Kidney tubule cell (primary cell): ENCODE measurements at regions not wholly inside any gene's neighbourhood (a gene's known extent, or its start where the extent isn't known, plus 50 kb on each side); places are given as distances from the start of the nearest gene placed in this dataset.
"Not testable (repeated sequence)": the region's sequence is repeated elsewhere in the genome, so short reads cannot be mapped to it uniquely, and the experiment has no call there.

Source experiments
- DNase-seq: peaks from one replicate; pipeline ENCODE4 v3.0.0-alpha.2; 2018; ENCODE audit warnings: low spot score

DNA sequence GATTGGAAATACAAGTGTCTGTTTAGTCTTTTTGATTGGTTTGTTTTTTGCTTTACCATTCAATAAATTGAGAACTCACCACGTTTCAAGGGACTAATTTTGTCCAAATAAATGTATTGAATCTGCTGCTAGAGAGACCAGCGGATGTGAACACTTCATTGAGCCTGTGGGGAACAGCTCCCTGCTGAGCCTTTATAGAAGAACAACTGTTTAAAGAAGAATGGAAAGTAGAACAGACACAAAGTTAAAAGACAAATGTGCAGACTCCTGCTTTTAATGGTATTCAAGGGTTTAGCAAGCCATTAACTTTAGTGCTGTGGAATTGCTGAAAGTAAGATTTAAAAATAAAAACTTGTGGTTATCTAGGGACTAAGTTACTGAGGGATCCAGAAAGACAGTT, 817.7 kb upstream of the B3GALT2 start:
- DNase-seq, result no peak

DNA sequence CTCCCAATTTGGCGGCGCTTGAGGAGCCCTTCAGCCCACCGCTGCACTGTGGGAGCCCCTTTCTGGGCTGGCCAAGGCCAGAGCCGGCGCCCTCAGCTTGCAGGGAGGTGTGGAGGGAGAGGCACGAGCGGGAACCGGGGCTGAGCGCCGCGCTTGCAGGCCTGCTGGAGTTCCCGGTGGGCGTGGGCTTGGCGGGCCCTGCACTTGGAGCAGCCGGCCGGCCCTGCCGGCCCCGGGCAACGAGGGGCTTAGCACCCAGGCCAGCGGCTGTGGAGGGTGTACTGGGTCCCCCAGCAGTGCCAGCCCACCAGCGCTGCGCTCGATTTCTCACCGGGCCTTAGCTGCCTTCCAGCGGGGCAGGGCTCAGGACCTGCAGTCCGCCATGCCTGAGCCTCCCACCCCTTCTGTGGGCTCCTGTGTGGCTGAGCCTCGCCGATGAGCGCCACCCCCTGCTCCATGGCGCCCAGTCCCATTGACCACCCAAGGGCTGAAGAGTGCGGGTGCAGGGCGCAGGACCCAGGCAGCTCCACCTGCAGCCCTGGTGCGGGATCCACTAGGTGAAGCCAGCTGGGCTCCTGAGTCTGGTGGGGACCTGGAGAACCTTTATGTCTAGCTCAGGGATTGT, 815.4 kb upstream of the B3GALT2 start:
- not testable (repeated sequence) for DNase-seq

DNA sequence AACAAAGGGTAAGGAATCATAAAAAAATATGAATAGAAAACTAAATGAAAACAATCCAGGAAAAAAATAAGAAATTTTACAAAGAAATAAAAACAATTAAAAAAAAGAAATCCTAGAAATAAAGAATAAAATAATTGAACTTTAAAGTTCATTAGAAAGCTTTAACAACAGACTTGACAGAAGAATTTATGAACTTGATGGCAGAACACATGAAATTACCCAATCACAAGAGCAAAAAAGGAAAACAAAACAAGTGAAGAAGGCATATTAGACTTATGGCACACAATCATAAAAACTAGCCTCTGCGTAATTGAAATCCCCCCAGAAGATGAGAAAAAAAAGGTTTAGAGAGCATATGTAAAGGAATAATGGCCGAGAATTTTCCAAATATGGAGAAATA, 802.5 kb upstream of the B3GALT2 start:
- no peak for DNase-seq

DNA sequence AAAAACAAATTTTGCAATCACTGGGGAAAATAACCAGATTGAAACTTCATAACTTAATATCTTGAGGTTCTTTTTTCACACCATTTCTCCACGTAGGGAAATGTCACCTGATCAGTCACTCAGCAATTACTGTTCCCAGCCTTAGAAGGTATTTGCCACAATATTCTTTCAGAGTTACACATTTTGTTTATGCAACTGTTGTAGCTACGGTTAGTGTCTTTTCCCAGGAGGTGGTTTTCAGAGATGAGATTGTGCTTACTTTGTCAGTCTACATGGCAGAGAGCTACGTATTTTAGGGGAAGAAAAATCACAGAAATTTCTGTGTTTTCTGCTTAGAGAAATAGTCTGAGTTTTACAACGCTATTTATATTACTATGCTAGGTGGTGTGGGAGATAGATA, 792.8 kb upstream of the B3GALT2 start:
- DNase-seq, result no peak

DNA sequence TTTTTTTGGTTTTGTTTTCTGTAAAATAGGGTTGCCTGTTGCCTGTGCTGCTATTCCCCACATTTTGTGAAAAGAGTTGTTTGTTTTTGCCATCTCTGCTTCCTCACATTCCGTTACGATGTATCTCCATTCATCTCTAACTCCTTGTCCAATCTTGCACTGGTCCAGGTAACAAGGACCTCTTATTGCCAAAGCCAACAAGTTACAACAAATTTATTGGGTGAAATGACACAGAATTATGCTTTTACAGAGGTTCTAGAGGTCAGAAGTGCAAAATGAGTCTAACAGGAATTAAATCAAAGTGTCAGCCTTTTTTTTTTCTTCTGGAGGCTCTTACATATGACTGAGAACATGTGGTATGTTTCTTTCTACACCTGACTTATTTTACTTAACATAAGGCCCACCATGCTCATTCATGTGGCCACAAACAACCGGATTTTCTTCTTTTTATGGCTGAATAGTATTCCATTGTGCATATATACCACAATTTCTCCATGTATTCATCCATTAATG, 787.9 kb upstream of the B3GALT2 start:
- DNase-seq, result no peak

DNA sequence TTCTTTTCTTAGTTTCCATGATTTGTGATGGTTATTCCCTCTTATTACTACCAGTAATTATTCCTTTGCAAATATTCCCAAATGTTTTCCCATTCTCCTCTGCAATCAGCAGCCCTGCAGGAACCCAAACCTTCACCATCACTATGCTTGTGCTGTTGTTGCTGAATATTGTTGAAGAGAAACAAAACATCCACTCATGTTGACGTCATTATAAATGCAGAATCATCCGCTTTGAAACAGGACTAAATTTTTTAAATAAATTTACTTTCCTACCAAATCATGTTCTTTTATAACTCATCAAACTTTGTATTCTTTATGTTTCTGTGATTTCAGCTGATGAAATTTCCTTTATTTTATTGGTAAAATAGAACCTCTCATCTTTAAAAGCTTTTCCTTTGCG, 787.0 kb upstream of the B3GALT2 start:
- DNase-seq, result no peak

DNA sequence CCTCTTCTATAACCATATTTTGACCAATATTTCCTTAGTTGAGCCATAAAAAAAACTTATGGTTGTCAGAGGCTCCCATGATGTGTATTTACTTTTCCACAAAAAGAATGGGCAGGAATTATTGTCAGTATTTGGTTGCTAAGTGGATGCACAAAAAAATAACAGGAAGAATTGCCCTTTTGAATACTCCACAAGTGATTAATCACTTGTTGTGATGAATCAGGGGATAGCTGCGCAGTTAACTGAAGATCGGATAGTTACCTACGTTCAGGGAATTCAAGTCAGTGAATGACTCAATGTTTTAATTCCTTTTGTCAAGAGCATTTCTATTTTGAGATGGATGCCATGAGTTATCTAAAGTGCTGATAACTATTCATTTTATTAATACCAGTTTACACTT, 785.2 kb upstream of the B3GALT2 start:
- peak; percentile 33 for DNase-seq

DNA sequence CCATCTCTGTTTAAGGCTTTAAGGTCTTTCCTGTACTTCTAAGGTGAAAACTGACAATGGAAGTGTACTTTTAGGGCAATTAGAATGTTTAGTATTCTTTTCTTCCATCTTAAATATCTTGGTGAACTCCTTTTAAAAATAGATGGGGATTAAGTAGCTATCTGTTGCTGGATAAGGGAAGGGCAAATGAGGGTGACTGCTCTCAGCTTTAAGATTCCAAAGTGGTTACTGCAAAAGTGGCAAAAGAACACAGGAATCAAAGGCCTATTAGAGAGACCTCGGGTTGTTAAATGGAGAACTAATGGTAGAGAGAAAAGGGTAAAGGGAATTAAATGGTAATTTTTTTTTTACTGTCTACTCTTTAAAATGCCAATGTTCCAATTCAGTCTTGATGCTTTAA, 774.1 kb upstream of the B3GALT2 start:
- no peak for DNase-seq

DNA sequence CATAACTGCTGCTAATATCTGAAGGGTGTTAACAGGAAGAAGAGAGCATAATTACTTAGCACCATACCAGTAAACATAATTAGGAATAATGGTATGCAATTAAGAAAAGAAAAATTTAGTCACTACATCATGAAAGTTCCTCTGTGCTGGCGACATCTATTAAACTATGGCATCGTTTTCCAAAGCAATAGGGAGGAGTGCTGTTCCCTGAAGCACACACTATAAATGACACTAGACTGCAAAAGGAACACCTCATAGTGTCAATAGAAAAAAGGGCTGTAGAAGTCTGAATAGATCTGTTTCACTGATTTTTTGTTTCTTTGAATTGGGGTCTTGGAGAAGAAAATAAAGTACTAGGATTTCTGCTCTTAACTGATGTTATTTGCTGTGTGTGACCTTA, 773.6 kb upstream of the B3GALT2 start:
- no peak for DNase-seq

DNA sequence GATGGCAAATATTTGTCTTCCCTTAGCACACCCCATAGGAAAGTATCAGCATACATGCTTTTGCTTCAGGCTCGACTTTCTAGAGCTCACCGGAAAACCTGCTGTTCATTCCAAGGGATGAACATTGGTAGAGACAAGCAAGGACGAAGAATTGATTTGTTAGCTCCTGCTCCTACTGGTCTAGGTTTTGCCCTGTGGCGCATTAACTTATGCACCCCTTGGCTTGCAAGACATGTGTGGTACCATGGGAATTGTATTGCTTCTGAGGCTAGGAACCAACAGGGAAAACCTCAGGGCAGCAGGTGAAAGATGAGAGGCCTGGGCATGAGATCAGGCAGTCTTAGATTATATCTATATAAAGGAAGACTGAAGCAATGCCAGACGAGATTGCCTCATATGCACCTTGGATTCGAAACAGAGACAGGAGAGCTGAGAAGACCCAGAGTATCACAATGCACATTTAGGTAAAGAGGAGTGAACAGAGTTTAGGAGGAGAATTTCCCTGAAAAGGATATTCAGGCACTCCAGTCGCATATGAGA, 771.2 kb upstream of the B3GALT2 start:
- DNase-seq, result no peak

DNA sequence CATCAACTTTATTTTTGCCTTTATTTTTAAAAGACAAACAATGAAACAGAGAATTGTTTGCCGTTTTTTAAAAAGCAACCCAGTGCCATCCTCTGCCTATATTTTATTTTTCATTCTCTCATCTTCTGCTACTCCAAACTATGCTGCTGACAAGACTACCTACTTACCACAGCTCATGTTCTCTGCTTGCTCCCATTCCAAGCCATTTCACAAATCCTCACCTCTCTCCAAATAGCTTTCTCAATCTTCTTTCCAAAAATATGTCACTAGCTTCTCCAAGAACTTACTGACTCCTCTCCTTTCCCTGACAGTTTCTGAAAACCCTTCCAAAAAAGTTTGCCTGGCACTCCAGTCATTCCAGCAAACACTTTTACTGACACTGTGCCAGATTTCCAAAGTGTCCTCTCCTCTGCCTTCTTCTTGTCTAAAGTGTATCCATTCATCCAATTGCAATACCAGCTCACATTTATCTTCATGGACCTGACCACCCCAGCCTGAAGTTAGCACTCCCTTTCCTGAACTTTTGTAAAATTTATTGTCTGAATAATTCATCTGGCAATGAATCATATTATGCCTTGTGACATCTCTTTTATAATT, 766.5 kb upstream of the B3GALT2 start:
- DNase-seq, result no peak

DNA sequence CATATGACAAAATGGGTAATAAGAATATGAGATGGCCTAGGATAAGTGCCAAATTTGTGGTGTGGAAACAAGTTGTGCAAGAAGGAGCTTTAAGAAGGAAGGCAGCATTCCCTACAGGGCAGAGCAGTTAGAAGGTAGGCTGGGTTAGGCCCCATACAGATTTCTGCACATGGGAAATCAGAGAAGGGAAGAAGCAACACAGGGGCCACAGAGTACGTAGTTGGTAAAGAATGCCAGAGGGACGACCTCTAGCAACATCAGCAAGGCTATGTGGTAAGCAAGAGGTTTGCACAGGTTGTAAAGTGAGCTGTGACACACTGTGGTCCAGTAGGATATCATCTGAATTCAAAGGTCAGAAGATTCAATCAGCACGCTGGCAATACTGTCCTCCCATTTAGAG, 765.6 kb upstream of the B3GALT2 start:
- DNase-seq, result no peak

DNA sequence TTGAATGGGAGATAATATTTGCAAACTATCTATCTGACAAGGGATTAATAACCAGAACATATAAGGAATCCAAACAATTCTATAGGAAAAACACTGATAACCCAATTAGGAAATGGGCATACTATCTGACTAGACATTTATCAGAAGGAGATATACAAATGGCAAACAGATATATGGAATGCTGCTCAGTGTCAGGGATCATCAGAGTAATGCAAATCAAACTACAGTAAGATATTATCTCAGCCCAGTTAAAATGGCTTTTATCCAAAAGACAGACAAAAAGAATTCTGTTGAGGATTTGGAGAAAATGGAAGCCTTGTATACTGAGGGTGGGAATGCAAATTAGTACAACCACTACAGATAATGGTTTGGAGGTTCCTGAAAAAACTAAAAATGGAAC, 758.0 kb upstream of the B3GALT2 start:
- no peak for DNase-seq

DNA sequence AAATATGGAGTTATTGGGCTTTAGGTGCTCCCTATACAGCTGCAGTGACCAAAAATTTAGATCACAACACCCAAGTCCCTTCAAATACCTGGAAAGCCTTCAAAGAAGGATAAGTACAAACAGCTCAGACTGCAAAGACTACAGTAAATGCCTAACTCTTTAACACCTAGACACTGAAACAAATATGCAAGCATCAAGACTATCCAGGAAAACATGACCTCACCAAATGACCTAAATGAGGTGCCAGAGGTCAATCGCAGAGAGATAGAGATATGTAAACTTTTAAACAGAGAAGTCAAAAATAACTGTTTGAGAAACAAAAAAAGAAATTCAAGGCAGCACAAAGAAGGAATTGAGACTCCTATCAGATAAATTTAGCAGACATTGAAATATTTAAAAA, 753.8 kb upstream of the B3GALT2 start:
- no peak for DNase-seq

DNA sequence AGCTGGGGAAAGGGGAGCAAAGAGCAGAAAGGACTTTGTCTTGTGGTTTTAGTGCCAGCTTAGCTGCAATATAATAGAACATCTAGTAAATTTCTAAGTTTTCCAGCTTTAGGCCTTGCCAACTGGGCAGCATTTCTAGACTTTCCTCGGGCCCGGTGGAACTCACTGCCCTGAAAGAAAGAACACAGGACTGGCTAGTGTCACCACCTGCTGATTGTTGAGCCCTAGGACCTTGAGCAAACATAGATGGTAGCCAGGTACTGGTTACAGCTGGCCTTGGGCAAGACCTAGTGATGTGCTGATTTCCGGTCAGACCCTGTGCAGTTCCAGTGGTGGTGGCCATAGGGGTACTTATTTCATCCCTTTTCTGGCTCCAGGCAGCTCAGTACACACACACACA, 753.2 kb upstream of the B3GALT2 start:
- DNase-seq, result no peak

DNA sequence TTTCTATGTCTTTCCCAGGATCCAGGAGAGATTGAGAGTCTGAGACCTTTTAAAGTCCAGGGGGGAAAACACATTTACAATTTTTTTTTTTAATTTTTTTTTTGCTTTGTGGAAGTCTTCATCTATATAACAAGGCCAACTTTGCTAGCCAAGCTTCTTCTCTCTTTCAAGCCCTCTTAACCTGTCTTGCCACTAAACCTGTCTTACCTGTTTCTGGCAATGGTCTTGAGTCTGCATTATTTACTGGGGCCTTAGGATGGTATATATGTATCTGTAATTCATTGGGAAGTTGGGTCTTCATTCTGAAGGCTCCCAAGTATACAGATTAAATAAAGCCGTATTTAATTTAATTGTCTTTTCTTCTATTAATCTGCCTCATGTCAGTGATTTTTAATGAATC, 750.9 kb upstream of the B3GALT2 start:
- DNase-seq, result no peak

DNA sequence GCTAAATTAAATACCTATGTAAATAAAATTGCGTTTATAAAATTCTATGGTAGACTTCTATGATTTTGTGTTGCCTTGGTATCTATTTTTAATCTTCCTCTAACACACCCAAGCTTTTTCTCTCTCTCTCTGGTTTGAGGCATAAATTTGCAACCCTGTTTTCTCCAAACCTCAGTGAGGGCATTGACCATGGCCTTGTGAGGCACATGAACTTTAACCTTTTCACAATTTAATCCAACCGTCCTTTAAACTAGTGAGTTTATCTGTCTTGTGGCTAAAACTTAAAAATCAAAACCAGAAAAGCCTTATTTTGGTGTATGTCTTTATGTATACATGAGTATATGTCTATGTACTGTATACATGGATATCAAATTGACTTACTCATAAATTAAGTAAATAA, 746.6 kb upstream of the B3GALT2 start:
- no peak for DNase-seq

DNA sequence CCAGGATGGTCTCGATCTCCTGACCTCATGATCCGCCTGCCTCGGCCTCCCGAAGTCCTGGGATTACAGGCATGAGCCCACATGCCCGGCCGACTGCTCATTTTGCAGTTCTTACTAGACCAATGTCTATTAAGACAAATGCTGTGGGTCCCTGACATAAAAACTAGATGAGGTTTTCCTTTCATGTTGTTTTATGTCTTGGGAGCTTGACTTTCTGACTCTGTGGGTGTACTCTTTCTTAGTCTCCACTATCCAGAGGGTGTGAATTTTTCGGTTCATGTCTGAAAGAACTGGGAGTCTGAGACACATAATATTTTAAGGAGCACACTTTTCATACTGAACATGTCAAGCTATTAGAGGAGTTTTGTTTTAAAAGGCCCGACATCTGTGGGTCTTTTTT, 744.9 kb upstream of the B3GALT2 start:
- DNase-seq, result no peak

DNA sequence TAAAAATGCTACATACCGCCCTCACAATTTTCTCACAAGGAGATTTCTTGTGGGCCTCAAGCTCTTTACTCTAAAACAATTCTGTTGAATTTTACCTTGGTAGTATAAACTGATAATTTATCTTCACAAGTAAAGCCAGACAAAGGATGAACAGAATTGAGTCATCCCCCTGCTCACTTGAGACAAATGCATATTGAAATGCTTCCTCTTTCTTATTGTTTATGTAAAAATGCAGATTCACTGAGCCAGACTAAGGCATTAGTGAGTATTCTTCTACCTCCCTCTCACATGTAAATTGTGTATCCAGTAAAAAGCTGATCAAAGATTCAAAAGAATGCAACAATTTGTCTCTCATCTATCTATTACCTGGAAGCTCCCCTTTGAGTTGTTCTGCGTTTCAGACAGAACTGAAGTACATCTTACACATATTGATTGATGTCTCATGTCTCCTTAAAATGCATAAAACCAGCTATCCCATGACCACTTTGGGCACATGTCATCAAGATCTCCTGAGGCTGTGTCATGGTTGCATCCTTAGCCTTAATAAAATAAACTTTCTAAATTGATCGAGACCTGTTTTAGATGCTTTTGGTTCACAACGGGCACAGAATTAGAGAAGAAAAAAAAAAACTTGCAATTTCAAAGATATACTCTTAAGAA, 743.1 kb upstream of the B3GALT2 start:
- DNase-seq, result no peak

DNA sequence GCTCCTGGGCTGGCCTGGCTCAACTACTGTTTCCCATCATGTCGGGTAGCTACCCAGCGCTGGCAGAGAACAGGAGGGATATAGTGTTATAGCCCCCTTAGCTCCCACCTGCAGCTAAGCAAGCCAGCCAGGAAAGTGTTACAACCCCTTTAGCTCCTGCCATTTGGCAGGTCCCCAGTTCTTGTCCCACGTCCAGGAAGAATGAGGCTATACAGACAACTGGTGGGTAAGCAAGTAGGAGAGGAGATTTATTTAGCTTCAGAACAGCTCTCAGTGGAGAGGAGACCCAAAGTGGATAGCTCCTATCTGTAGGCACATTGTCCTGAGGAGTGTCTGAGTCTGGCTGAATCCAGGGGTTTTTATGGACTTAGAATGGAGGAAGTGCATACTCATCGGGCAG, 741.1 kb upstream of the B3GALT2 start:
- no peak for DNase-seq

DNA sequence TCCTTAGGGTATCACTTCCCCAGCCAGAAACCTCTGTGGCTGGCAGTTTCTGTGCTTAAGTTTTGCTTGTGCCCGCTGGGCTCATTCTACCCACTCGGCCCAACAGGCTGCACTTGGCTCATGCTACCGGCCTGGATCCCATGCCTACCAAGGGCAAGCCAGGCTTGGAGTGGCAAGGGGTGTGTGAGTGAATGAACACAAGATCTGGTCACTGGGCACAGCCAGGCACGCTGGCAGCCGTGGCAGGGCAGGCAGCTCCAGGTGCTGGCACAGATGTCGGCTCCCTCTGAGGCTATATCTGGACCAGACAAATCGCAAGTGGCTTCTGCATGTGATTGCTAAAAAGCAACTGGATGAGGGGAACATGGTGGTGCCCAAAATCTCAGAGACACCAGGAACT, 740.5 kb upstream of the B3GALT2 start:
- DNase-seq, result no peak

DNA sequence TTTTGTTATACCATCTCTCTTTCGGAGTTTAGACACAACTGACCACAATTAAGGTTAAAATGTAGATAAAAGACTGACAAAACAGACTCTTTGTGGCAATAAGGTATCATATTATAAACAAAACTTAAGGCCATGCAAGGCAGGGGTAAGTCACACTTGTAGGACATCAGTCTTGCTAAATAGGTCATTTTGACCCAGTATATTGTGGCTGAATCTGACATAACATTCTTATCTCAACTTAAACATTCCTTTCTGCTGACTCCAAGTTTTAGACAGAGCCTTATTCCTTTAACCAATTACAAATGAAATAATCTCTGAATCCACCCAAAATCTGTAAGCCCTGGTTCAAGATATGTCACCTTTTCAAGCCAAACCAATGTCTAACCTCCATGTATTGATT, 733.4 kb upstream of the B3GALT2 start:
- no peak for DNase-seq

DNA sequence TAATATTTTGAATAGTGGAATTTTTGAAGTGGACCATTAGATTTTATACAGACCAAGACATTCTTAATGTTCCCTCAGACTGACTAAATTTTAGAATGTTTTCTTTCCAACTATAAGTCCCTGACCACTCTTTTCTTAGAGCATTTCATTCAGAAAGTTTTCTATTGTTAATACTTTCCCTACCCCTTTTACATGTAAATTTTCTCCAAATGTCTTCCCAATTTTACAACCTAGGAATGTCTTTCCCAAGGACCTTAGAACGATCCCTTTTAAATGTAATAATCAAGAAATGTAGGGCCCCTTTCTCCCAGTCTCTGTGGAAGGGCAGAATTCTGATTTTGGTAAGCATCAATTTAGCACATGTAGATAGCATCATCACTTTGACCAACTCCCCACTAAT, 730.0 kb upstream of the B3GALT2 start:
- no peak for DNase-seq

DNA sequence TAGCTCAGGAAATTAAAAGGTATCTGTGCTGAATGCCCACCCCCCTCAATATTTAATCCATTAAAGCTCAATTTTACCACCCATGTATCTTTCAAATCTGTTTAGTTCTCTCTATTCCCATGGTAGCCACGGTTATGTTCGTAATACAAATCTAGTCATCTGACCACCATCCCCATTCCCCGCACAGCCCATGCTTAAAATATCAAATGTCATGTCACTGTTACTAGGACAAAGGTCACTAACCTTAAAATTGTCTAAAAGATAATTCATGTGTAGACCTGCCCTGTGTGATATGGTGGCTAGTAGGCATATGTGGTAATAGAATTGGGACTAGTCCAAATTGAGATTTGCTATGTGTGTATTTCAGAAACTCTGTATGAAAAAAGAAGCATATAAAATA, 728.5 kb upstream of the B3GALT2 start:
- no peak for DNase-seq
